ENCODE measurements at regions not wholly inside any gene's neighbourhood (a gene's known extent, or its start where the extent isn't known, plus 50 kb on each side); places are given as distances from the start of the nearest gene placed in this dataset.

DNA sequence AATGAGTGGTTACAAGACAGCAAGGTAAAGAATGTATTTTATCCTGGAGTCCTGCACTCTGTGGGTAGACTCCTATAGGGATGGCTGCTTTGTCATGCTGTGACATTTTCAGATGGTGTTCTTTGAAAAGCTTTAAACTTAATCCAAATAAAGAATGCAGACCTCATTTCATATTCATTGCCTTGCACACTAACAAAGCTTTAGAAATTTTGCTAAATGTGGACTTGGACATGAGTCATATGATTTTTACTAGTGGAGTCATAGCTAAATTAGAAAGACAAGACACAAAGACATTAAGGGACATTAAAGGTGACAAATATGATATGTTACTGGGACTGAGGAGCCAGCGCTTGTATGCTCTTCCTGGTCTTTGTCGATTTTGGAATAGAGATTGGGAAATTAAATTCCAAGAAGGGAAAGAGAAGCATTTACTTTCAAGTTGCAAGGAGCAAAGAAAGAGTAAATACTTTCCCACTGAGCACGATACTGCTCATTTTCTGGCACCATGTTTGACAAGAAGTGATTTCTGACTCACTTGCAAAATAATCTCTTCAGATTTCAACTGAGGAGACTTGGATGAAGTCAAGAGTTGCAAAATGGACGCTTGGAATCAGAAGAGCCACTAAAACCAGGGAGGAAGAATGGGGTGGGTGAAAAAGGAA is 152.9 kb upstream of the MYOCD start:
- Histone ChIP-seq H3K4me1 (ENCODE audit: control insufficient read depth, insufficient read depth, low read length) (peaks cover 37% of the 10 kb centered on the region), H3K4me3 (ENCODE audit: low read length) (peak overlapping the region; percentile 7), H3K9me3 (replicated peaks; ENCODE audit: low read length) (no peaks in the 10 kb centered on the region), H3K27me3 (ENCODE audit: control insufficient read depth, insufficient read depth, low read length) (no peaks in the 10 kb centered on the region), H3K36me3 (ENCODE audit: insufficient read depth, low read length) (no peaks in the 10 kb centered on the region), H3K4me2 (ENCODE audit: low read length) (no peak overlapping the region), H3K9ac (ENCODE audit: low read depth, low read length) (no peak overlapping the region)

DNA sequence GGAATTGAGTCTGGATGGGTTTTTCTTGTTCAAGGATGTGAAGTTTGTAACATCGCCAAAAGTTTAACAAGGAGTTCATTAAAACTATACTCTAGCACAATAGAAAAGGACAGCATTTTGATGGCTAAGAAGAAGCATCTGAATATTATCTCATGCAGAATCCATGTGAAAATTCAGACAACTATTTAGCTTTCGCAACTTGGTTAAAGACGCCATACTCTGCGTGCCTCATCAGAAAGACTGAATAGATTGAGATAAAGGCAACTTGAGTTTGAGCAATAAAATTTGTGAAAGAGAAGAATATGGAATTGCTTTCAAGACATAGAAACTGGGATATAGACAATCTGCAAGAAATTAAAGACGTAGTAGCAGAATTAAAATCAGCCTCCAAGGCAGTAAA is 151.1 kb upstream of the MYOCD start:
- no peak overlapping the region for H3K4me2 ChIP-seq (ENCODE audit: low read length)
- no peaks in the 10 kb centered on the region for H3K27me3 ChIP-seq (ENCODE audit: control insufficient read depth, insufficient read depth, low read length)
- no peaks in the 10 kb centered on the region for H3K9me3 ChIP-seq (replicated peaks; ENCODE audit: low read length)
- no peak overlapping the region for H3K9ac ChIP-seq (ENCODE audit: low read depth, low read length)
- H3K4me1 ChIP-seq (ENCODE audit: control insufficient read depth, insufficient read depth, low read length): peaks cover 33% of the 10 kb centered on the region
- H3K4me3 ChIP-seq (ENCODE audit: low read length): no peak overlapping the region
- no peaks in the 10 kb centered on the region for H3K36me3 ChIP-seq (ENCODE audit: insufficient read depth, low read length)

DNA sequence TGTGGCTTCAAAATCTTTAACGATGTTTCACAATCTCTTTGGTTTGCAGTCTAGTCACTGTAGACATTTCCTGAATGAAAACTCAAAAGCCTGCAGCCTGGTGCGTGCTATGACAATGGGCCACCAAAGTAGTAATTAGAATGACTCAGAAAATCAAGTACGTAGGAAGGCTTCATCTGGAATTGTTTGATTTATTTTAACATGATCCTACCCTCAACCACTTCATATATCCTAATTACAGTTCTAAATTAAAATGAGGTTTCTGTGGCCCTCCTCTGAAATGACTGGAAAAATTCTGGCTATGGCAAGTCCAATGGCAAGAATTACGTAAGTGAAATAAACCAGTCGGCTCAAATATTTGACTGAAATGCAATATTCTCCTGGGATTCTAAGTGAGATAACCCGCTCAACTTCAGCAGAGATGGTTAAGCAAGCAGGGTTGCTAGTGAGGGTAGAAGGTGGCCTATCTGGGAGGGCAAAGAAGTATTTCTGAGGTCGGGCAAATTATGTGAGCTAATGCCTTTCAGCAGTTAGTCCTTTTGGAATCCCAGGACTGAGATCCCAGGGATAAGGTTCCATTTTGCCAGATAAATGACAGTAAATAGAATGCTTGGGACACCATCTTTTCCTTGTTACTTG is 145.6 kb upstream of the MYOCD start:
- H3K9me3 ChIP-seq (replicated peaks; ENCODE audit: low read length): no peaks in the 10 kb centered on the region
- no peaks in the 10 kb centered on the region for H3K36me3 ChIP-seq (ENCODE audit: insufficient read depth, low read length)
- peaks cover 11% of the 10 kb centered on the region for H3K4me1 ChIP-seq (ENCODE audit: control insufficient read depth, insufficient read depth, low read length)
- H3K27me3 ChIP-seq (ENCODE audit: control insufficient read depth, insufficient read depth, low read length): no peaks in the 10 kb centered on the region
- H3K4me2 ChIP-seq (ENCODE audit: low read length): no peak overlapping the region
- H3K4me3 ChIP-seq (ENCODE audit: low read length): no peak overlapping the region
- no peak overlapping the region for H3K9ac ChIP-seq (ENCODE audit: low read depth, low read length)

DNA sequence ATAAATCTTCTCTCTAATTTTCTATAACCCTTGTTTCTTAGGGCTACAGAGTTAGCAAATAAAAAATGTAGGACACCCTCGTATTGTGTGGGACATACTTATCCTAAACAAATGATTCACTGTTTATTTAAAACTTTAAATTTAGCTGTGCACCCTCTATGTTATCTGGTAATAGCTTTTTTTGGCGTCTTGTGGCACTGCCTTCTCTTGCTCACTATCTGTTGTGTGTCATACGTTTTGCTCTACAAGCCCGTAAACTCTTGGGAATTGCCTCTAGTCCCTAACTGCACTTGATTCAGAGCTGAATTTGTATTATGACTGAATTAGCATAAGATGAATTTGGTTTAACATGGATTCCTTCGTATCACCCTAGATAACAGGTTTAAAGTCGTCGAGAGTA is 144.3 kb upstream of the MYOCD start:
- Histone ChIP-seq H3K36me3 (ENCODE audit: insufficient read depth, low read length) (no peaks in the 10 kb centered on the region), H3K9ac (ENCODE audit: low read depth, low read length) (no peak overlapping the region), H3K4me1 (ENCODE audit: control insufficient read depth, insufficient read depth, low read length) (peaks cover 11% of the 10 kb centered on the region), H3K9me3 (replicated peaks; ENCODE audit: low read length) (no peaks in the 10 kb centered on the region), H3K4me2 (ENCODE audit: low read length) (no peak overlapping the region), H3K27me3 (ENCODE audit: control insufficient read depth, insufficient read depth, low read length) (no peaks in the 10 kb centered on the region), H3K4me3 (ENCODE audit: low read length) (no peak overlapping the region)

- Histone ChIP-seq H3K4me2 (ENCODE audit: low read length) (peak overlapping the region; percentile 71), H3K36me3 (ENCODE audit: insufficient read depth, low read length) (no peaks in the 10 kb centered on the region), H3K9me3 (replicated peaks; ENCODE audit: low read length) (no peaks in the 10 kb centered on the region), H3K4me3 (ENCODE audit: low read length) (no peak overlapping the region), H3K4me1 (ENCODE audit: control insufficient read depth, insufficient read depth, low read length) (peaks cover 11% of the 10 kb centered on the region), H3K27me3 (ENCODE audit: control insufficient read depth, insufficient read depth, low read length) (no peaks in the 10 kb centered on the region), H3K9ac (ENCODE audit: low read depth, low read length) (no peak overlapping the region)
Observed at GRCh38 chr17:12522336-12522735, 143.4 kb upstream of the MYOCD start.

DNA sequence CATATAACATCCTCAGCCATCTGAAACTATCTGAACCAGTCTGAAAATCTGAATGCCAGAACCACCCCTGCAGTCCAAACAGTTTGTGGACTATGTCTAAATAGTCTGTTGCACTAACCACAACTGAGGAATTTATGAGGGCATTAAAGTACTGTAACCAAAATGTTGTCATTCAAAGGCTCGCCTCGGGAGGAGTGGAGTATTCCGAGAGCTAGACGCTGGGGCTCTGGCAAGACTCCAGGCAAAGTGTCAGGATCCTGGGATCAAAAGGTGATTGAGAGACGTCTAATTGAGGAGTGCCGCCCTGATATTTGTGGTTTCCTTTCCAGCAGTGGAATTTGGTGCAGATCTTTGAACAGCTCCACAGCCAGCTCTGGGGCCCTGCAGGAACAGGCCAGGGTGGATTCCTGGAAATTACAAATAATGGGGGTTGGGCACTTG is 142.9 kb upstream of the MYOCD start:
- Histone ChIP-seq H3K27me3 (ENCODE audit: control insufficient read depth, insufficient read depth, low read length) (no peaks in the 10 kb centered on the region), H3K4me3 (ENCODE audit: low read length) (peak overlapping the region; percentile 24), H3K9me3 (replicated peaks; ENCODE audit: low read length) (no peaks in the 10 kb centered on the region), H3K4me2 (ENCODE audit: low read length) (peak overlapping the region; percentile 71), H3K36me3 (ENCODE audit: insufficient read depth, low read length) (no peaks in the 10 kb centered on the region), H3K4me1 (ENCODE audit: control insufficient read depth, insufficient read depth, low read length) (peaks cover 11% of the 10 kb centered on the region), H3K9ac (ENCODE audit: low read depth, low read length) (no peak overlapping the region)

DNA sequence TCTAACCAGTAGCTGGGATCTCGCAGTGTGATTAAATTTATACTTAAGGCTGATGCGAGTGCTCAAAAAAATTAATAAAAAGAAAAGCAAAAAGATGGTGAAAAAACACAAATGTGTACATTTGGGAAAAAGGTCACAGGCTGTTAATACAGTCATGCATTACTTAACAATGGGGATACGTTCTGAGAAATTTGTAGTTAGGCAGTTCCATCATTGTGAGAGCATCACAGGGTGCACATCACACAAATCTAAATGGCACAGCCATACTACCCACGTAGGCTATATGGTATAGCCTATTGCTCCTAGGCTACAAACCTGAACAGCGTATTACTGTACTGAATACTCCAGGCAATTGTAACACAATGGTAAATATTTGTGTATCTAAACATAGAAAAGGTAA is 142.4 kb upstream of the MYOCD start:
- Histone ChIP-seq H3K27me3 (ENCODE audit: control insufficient read depth, insufficient read depth, low read length) (no peaks in the 10 kb centered on the region), H3K4me2 (ENCODE audit: low read length) (peak overlapping the region; percentile 71), H3K9me3 (replicated peaks; ENCODE audit: low read length) (no peaks in the 10 kb centered on the region), H3K9ac (ENCODE audit: low read depth, low read length) (no peak overlapping the region), H3K36me3 (ENCODE audit: insufficient read depth, low read length) (no peaks in the 10 kb centered on the region), H3K4me1 (ENCODE audit: control insufficient read depth, insufficient read depth, low read length) (peaks cover 11% of the 10 kb centered on the region), H3K4me3 (ENCODE audit: low read length) (peak overlapping the region; percentile 24)

GRCh38 chr17:12528036-12528435 is 137.7 kb upstream of the MYOCD start:
- H3K4me1 ChIP-seq (ENCODE audit: control insufficient read depth, insufficient read depth, low read length): peaks cover 3% of the 10 kb centered on the region
- no peaks in the 10 kb centered on the region for H3K27me3 ChIP-seq (ENCODE audit: control insufficient read depth, insufficient read depth, low read length)
- no peak overlapping the region for H3K4me2 ChIP-seq (ENCODE audit: low read length)
- no peak overlapping the region for H3K4me3 ChIP-seq (ENCODE audit: low read length)
- no peak overlapping the region for H3K9ac ChIP-seq (ENCODE audit: low read depth, low read length)
- no peaks in the 10 kb centered on the region for H3K9me3 ChIP-seq (replicated peaks; ENCODE audit: low read length)
- no peaks in the 10 kb centered on the region for H3K36me3 ChIP-seq (ENCODE audit: insufficient read depth, low read length)

- H3K4me1 ChIP-seq (ENCODE audit: control insufficient read depth, insufficient read depth, low read length): no peaks in the 10 kb centered on the region
- no peaks in the 10 kb centered on the region for H3K36me3 ChIP-seq (ENCODE audit: insufficient read depth, low read length)
- H3K4me2 ChIP-seq (ENCODE audit: low read length): no peak overlapping the region
- no peaks in the 10 kb centered on the region for H3K9me3 ChIP-seq (replicated peaks; ENCODE audit: low read length)
- no peaks in the 10 kb centered on the region for H3K27me3 ChIP-seq (ENCODE audit: control insufficient read depth, insufficient read depth, low read length)
- no peak overlapping the region for H3K9ac ChIP-seq (ENCODE audit: low read depth, low read length)
- no peak overlapping the region for H3K4me3 ChIP-seq (ENCODE audit: low read length)
Observed at GRCh38 chr17:12530161-12530560, 135.5 kb upstream of the MYOCD start.

DNA sequence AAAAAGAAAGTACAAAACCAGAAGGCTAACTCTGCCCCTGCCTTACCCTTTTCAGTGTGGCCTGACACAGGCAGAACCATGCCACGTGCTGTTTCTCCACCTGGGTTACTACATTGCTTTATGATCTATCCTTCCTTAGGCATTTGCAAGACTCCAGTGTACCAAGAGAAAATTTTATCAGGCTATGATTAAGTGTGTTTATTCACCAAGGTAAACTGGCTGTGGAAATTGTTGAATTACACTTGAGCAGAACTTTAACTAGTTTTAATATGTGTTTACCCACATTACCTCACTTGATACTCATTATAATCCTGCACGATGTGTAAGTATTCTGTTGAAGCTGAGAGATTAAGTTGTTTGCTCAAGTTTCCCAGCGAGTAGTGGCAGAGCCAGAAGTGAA is 129.7 kb upstream of the MYOCD start:
- no peak overlapping the region for H3K4me3 ChIP-seq (ENCODE audit: low read length)
- H3K4me1 ChIP-seq (ENCODE audit: control insufficient read depth, insufficient read depth, low read length): no peaks in the 10 kb centered on the region
- no peak overlapping the region for H3K4me2 ChIP-seq (ENCODE audit: low read length)
- H3K9me3 ChIP-seq (replicated peaks; ENCODE audit: low read length): no peaks in the 10 kb centered on the region
- no peaks in the 10 kb centered on the region for H3K36me3 ChIP-seq (ENCODE audit: insufficient read depth, low read length)
- no peak overlapping the region for H3K9ac ChIP-seq (ENCODE audit: low read depth, low read length)
- H3K27me3 ChIP-seq (ENCODE audit: control insufficient read depth, insufficient read depth, low read length): no peaks in the 10 kb centered on the region

GRCh38 chr17:12536472-12536871 is 129.2 kb upstream of the MYOCD start:
- H3K9me3 ChIP-seq (replicated peaks; ENCODE audit: low read length): no peaks in the 10 kb centered on the region
- no peak overlapping the region for H3K4me3 ChIP-seq (ENCODE audit: low read length)
- H3K27me3 ChIP-seq (ENCODE audit: control insufficient read depth, insufficient read depth, low read length): no peaks in the 10 kb centered on the region
- no peaks in the 10 kb centered on the region for H3K36me3 ChIP-seq (ENCODE audit: insufficient read depth, low read length)
- H3K9ac ChIP-seq (ENCODE audit: low read depth, low read length): no peak overlapping the region
- H3K4me2 ChIP-seq (ENCODE audit: low read length): no peak overlapping the region
- H3K4me1 ChIP-seq (ENCODE audit: control insufficient read depth, insufficient read depth, low read length): no peaks in the 10 kb centered on the region

- Histone ChIP-seq H3K9ac (ENCODE audit: low read depth, low read length) (no peak overlapping the region), H3K36me3 (ENCODE audit: insufficient read depth, low read length) (no peaks in the 10 kb centered on the region), H3K9me3 (replicated peaks; ENCODE audit: low read length) (no peaks in the 10 kb centered on the region), H3K4me1 (ENCODE audit: control insufficient read depth, insufficient read depth, low read length) (no peaks in the 10 kb centered on the region), H3K27me3 (ENCODE audit: control insufficient read depth, insufficient read depth, low read length) (no peaks in the 10 kb centered on the region), H3K4me3 (ENCODE audit: low read length) (no peak overlapping the region), H3K4me2 (ENCODE audit: low read length) (no peak overlapping the region)
Observed at GRCh38 chr17:12537436-12537835, 128.3 kb upstream of the MYOCD start.
